ENCODE measurements at regions not wholly inside any gene's neighbourhood (a gene's known extent, or its start where the extent isn't known, plus 50 kb on each side); places are given as distances from the start of the nearest gene placed in this dataset.

DNA sequence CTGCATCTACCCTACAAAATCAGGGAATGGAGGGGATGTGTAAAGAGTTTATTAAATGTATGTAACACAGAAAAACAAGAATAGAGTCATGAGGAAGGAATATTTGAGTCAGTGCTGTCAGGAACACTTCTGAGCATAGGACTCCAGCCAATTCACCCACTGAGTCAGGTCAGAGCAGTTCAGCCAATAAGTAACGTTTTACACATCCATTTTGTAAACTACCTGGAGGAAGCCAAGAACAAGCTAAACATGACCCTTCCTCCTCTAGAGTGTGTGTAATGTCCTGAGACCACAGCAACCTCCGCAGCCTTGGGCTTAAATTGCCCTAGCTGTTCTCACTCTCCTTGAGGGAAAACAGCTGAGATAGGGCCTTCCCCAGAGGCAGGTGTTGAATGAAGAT, 691.5 kb upstream of the LRRN3 start:
- H3K4me2 ChIP-seq (ENCODE audit: low read depth, low read length): no peak overlapping the region
- no peaks in the 10 kb centered on the region for H4K20me1 ChIP-seq (ENCODE audit: insufficient read depth, low read length)
- H3F3A ChIP-seq (ENCODE audit: insufficient read depth, low read length): no peaks in the 10 kb centered on the region
- H3K27ac ChIP-seq (ENCODE audit: low read length): no peak overlapping the region
- H3K4me3 ChIP-seq (ENCODE audit: low read length): no peak overlapping the region
- no peaks in the 10 kb centered on the region for H3K36me3 ChIP-seq (replicated peaks; ENCODE audit: insufficient read depth, low read length)
- H3K9ac ChIP-seq (ENCODE audit: low read length): no peak overlapping the region
- no peaks in the 10 kb centered on the region for H3K9me2 ChIP-seq (replicated peaks; ENCODE audit: insufficient read depth, low read length)
- H3K27me3 ChIP-seq (replicated peaks; ENCODE audit: insufficient read depth, low read length): no peaks in the 10 kb centered on the region
- TF ChIP-seq EZH2phosphoT487 (IDR thresholded peaks at IDR 0.05; ENCODE audit: low read length) (no peak), EZH2 (optimal IDR thresholded peaks at IDR 0.05; ENCODE audit: low read depth, low read length) (no peak)
- TF ChIP-seq, protein P1, sequence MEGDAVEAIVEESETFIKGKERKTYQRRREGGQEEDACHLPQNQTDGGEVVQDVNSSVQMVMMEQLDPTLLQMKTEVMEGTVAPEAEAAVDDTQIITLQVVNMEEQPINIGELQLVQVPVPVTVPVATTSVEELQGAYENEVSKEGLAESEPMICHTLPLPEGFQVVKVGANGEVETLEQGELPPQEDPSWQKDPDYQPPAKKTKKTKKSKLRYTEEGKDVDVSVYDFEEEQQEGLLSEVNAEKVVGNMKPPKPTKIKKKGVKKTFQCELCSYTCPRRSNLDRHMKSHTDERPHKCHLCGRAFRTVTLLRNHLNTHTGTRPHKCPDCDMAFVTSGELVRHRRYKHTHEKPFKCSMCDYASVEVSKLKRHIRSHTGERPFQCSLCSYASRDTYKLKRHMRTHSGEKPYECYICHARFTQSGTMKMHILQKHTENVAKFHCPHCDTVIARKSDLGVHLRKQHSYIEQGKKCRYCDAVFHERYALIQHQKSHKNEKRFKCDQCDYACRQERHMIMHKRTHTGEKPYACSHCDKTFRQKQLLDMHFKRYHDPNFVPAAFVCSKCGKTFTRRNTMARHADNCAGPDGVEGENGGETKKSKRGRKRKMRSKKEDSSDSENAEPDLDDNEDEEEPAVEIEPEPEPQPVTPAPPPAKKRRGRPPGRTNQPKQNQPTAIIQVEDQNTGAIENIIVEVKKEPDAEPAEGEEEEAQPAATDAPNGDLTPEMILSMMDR (IDR thresholded peaks at IDR 0.05; ENCODE audit: low read length): no peak
- H3K79me2 ChIP-seq (ENCODE audit: low read length): no peaks in the 10 kb centered on the region
- H2AFZ ChIP-seq (ENCODE audit: low read length): no peak overlapping the region
- DNase-seq: no peak
- H3K4me1 ChIP-seq (ENCODE audit: low read length): no peaks in the 10 kb centered on the region
- H3K9me3 ChIP-seq (replicated peaks; ENCODE audit: insufficient read depth, low read length): no peaks in the 10 kb centered on the region

DNA sequence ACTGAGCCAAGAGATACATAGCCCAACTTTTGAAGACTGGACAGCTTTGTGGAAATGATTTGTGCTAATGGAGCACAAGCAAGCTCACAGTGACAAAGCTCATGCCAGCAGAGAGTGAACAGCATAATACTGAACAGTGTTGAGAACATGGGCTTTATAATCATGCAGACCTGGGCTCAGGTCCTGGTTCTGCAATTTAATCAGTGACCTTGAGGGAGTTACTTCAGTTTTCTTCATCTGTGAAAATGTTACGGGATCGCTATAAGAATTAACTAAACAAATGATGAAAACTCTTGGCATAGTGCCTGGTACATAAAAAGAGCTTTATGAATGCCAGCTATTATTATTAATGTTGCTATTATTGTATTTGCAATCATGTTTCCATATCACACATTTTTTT, 690.5 kb upstream of the LRRN3 start:
- H3F3A ChIP-seq (ENCODE audit: insufficient read depth, low read length): no peaks in the 10 kb centered on the region
- H3K9me2 ChIP-seq (replicated peaks; ENCODE audit: insufficient read depth, low read length): no peaks in the 10 kb centered on the region
- H3K4me1 ChIP-seq (ENCODE audit: low read length): no peaks in the 10 kb centered on the region
- no peak overlapping the region for H3K4me3 ChIP-seq (ENCODE audit: low read length)
- no peak for TF ChIP-seq EZH2phosphoT487 (IDR thresholded peaks at IDR 0.05; ENCODE audit: low read length)
- TF ChIP-seq, protein P1 (IDR thresholded peaks at IDR 0.05; ENCODE audit: low read length): no peak
- no peaks in the 10 kb centered on the region for H3K9me3 ChIP-seq (replicated peaks; ENCODE audit: insufficient read depth, low read length)
- H2AFZ ChIP-seq (ENCODE audit: low read length): no peak overlapping the region
- no peaks in the 10 kb centered on the region for H3K27me3 ChIP-seq (replicated peaks; ENCODE audit: insufficient read depth, low read length)
- no peak overlapping the region for H3K9ac ChIP-seq (ENCODE audit: low read length)
- no peaks in the 10 kb centered on the region for H4K20me1 ChIP-seq (ENCODE audit: insufficient read depth, low read length)
- no peaks in the 10 kb centered on the region for H3K79me2 ChIP-seq (ENCODE audit: low read length)
- H3K27ac ChIP-seq (ENCODE audit: low read length): no peak overlapping the region
- H3K36me3 ChIP-seq (replicated peaks; ENCODE audit: insufficient read depth, low read length): no peaks in the 10 kb centered on the region
- DNase-seq: no peak
- no peak overlapping the region for H3K4me2 ChIP-seq (ENCODE audit: low read depth, low read length)

DNA sequence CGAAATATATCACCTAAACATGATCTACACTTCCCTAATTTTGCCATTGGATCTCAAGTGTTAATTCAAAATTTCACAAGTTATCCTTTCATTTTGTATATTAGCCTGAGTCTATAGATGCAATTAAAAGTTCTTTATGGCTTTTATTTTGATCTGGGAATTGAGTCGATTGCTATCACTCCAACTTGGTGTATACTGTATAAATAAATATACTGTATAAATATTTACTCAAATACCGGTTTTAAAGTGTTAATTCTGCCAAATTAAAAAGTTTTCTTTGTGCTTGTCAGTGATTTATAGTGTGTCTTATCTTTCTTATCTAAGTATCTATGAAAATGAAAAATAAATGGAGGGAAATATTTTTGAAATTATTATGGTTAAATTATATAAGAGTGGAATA, 683.7 kb upstream of the LRRN3 start:
- H2AFZ ChIP-seq (ENCODE audit: low read length): no peak overlapping the region

More for the DNA sequence above, 683.7 kb upstream of the LRRN3 start:
- no peaks in the 10 kb centered on the region for H3F3A ChIP-seq (ENCODE audit: insufficient read depth, low read length)
- H3K9me2 ChIP-seq (replicated peaks; ENCODE audit: insufficient read depth, low read length): no peaks in the 10 kb centered on the region
- no peaks in the 10 kb centered on the region for H3K79me2 ChIP-seq (ENCODE audit: low read length)
- H3K4me1 ChIP-seq (ENCODE audit: low read length): no peaks in the 10 kb centered on the region
- no peaks in the 10 kb centered on the region for H3K27me3 ChIP-seq (replicated peaks; ENCODE audit: insufficient read depth, low read length)
- H4K20me1 ChIP-seq (ENCODE audit: insufficient read depth, low read length): no peaks in the 10 kb centered on the region
- no peak for TF ChIP-seq EZH2phosphoT487 (IDR thresholded peaks at IDR 0.05; ENCODE audit: low read length)
- TF ChIP-seq EZH2 (optimal IDR thresholded peaks at IDR 0.05; ENCODE audit: low read depth, low read length): no peak
- TF ChIP-seq, protein P1 (IDR thresholded peaks at IDR 0.05; ENCODE audit: low read length): no peak
- H3K4me2 ChIP-seq (ENCODE audit: low read depth, low read length): no peak overlapping the region
- no peak for DNase-seq
- no peak overlapping the region for H3K4me3 ChIP-seq (ENCODE audit: low read length)
- H3K9ac ChIP-seq (ENCODE audit: low read length): no peak overlapping the region
- H3K9me3 ChIP-seq (replicated peaks; ENCODE audit: insufficient read depth, low read length): no peaks in the 10 kb centered on the region
- no peaks in the 10 kb centered on the region for H3K36me3 ChIP-seq (replicated peaks; ENCODE audit: insufficient read depth, low read length)
- no peak overlapping the region for H3K27ac ChIP-seq (ENCODE audit: low read length)

Data from MM.1S (cell line).